ENCODE measurements at regions not wholly inside any gene's neighbourhood (a gene's known extent, or its start where the extent isn't known, plus 50 kb on each side); places are given as distances from the start of the nearest gene placed in this dataset.
"Not testable (repeated sequence)": the region's sequence is repeated elsewhere in the genome, so short reads cannot be mapped to it uniquely, and the experiment has no call there.

DNA sequence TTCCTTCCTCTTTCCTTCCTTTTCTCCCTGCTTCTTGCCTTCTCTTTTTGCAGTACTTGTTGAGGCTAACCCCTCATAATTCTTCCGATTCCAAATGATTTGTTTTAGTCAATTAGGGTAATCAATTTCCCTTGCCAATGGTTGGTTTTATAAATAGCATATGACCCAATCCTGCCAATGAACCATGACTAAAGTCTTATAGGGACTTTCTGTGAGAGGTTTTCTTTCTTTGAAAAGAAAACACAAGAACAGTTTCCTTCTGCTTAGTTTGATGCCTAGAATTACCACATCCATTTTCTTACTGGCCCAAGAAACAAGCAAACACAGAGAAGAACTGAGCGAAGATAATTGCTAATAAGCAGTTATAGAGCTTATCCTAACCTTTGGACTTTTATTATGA lies 292.5 kb upstream of the SATB1 start:
- no peak for DNase-seq (ENCODE audit: low read depth)
- H3K4me3 ChIP-seq (ENCODE audit: low read depth, low read length) = no peak overlapping the region

DNA sequence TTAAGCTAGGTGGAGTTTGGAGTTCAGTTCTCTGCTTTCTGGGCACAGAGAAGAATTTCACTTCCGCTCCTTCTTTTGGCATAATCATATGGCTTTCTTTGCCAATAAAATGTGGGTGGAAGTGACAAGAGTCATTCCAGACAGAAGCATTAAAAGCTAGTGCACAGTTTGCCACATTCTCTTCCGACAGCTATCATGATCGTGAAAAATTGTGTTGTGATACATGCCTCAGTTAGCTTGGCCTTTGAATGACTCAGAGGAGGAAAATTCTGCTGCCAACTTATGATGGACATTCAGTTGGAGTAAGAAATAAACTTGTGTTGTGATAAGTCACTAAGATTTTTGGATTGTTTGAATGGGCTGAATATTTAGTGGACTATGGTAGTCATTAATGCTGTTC lies 291.7 kb upstream of the SATB1 start:
- DNase-seq (ENCODE audit: low read depth) = no peak
- no peak overlapping the region for H3K4me3 ChIP-seq (ENCODE audit: low read depth, low read length)

DNA sequence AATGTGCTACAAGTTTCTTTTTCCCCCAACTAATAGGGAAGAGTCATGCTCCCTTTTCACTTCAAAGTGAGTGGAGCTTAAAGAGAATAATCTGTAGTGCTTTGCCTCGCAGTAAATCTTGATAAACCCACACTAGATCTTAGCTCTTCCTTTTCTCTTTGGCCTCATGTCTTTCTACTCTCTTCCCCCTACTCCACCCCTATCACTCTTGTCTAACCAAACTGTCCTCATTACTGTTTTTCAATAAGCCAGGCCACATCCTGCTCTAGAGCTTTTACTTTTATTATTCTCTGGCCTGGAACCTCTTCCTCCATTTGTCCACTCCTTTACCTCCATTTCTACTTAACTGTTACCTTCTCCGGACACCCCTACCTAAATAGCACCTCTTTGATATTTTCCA lies 291.0 kb upstream of the SATB1 start:
- no peak for DNase-seq (ENCODE audit: low read depth)
- H3K4me3 ChIP-seq (ENCODE audit: low read depth, low read length) = no peak overlapping the region

DNA sequence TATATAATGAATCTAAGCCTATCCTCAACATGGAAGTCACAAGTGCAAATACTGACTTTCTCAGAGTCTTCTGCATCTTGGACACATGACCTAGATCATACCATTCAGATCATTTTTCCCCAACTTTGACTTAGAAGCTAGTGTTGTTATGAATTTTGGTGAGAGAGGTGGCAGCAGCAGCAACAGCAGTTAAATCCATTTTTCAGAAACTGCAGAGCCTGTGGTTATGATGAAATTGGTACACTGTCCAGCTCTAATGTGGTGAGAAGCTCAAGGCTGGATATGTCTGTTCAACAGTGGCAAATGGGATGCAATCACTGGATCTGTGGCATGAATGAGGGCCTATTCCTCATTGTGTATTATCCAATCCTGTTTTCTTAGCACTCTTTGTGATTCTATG lies 290.1 kb upstream of the SATB1 start:
- H3K4me3 ChIP-seq (ENCODE audit: low read depth, low read length) = no peak overlapping the region

DNA sequence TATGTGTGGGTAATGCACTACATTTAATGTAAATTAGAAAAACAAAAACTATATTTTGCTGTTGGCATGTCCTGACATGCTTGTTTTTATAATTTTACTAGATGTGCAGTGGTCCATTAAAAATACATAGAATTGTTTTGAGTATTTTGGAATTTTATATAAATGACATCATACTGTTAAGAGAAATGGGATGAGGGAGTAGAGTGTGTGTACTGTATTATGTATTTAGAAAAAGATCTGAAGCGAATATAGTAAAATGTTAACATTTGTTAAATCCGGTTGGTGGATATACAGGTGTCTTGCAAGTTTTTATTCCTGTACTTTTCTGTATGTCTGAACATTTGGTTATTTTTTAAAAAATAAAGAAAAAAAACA lies 288.4 kb upstream of the SATB1 start:
- DNase-seq (ENCODE audit: low read depth) = no peak
- no peak overlapping the region for H3K4me3 ChIP-seq (ENCODE audit: low read depth, low read length)

More for the DNA sequence above, 290.1 kb upstream of the SATB1 start:
- DNase-seq (ENCODE audit: low read depth) = no peak

DNA sequence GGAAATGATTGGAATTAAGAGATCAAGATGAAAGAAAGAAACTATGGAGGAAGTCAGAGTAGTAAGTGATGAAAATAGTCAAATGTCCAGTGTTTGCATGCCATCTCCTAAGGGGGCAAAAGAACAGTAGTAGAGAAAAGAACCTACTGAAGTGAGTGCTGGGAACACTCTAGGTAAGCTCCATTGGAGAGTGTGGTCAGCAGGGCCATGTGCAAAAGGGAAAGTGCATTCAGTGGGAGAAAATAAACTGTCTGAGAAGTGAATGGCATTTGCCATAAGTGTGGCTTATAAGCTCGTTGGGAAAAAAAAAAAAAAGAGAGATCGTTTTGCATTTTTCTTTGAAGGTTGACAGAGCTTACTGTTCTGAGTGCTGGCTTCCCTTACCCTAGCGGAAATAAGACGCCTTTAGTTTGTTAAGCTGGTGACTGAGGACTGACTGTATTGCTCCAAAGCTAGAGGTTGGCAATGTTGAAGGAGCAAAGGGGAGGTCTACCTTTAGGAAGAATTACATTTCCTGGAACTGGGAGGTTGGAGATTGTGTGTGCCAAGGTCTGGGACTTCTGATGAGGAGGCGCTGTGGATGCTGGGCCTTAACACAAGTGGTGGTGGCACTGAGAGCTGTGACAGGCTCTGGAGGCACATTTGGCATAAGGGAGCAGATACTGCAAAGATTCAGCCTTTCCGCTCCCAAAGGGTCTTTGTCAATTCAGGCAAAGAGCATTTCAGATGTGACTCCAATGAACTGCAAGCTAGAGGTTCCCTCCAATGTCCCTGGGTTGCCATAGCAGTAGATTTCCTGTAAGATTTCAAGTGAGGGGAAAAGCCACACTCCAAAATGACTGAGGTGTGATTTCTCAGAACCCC lies 287.8 kb upstream of the SATB1 start:
- no peak for DNase-seq (ENCODE audit: low read depth)
- no peak overlapping the region for H3K4me3 ChIP-seq (ENCODE audit: low read depth, low read length)

DNA sequence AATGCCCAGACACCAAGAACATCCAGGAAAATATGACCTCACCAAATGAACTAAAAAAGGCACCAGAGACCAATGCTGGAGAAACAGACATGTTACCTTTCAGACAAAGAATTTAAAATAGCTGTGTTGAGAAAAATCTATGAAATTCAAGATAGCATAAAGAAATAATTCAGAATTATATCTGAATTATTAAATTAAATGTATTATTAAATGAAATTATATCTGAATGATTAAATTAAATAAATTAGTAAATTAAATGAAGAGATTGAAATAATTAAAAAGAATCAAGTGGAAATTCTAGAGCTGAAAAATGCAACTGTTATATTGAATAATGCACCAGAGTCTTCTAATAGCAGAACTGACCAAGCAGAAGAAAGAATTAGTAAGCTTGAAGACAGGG lies 279.2 kb upstream of the SATB1 start:
- no peak overlapping the region for H3K4me3 ChIP-seq (ENCODE audit: low read depth, low read length)
- DNase-seq (ENCODE audit: low read depth) = no peak

DNA sequence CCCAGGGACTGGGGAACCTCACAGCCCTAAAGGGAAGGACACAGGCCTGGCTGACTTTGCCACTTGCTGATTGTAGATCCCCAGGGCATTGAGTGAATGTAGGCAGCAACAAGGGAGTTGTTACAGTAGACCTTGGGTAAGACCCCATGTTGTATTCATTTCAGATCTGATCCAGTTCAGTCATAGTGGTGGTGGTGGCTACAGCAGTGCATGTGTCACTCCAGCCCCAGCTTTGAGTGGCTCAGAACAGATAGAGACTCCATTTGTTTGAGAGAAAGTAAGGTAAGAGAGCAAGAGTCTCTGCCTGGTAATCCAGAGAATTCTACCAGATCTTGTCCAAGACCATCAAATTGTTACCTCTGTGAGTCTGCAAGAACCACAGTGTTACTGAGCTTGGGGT lies 278.7 kb upstream of the SATB1 start:
- no peak overlapping the region for H3K4me3 ChIP-seq (ENCODE audit: low read depth, low read length)
- DNase-seq (ENCODE audit: low read depth) = no peak

DNA sequence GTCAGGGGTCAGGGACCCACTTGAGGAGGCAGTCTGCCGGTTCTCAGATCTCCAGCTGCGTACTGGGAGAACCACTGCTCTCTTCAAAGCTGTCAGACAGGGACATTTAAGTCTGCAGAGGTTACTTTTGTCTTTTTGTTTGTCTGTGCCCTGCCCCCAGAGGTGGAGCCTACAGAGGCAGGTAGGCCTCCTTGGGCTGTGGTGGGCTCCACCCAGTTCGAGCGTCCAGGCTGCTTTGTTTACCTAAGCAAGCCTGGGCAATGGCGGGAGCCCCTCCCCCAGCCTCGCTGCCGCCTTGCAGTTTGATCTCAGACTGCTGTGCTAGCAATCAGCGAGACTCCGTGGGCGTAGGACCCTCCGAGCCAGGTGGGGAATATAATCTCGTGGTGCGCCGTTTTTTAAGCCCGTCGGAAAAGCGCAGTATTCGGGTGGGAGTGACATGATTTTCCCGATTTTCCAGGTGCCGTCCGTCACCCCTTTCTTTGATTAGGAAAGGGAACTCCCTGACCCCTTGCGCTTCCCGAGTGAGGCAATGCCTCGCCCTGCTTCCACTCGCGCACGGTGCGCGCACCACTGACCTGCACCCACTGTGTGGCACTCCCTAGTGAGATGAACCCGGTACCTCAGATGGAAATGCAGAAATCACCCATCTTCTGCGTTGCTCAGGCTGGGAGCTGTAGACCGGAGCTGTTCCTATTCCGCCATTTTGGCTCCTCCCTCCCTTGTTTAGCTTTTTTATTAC lies 268.6 kb upstream of the SATB1 start:
- not testable (repeated sequence) for H3K4me3 ChIP-seq (ENCODE audit: low read depth, low read length); DNase-seq (ENCODE audit: low read depth)

DNA sequence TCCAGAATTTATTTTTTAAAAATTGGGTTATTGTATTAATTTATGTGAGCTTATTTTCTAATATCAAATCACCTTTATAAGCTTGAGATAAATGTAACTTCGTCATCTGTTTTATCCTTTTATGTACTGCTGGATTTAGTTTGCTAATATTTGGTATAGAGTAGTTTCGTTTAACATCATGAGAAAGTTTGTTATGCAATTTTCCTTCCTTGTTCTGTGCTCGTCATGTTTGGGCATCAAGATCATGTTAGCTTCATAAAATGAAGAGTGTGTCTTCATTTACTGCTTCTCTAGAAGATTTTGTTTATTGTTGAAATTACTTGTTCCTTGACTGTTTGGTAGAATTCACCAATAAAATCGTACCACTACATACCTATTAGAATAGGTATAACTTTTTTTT lies 262.1 kb upstream of the SATB1 start:
- no peak overlapping the region for H3K4me3 ChIP-seq (ENCODE audit: low read depth, low read length)
- no peak for DNase-seq (ENCODE audit: low read depth)

DNA sequence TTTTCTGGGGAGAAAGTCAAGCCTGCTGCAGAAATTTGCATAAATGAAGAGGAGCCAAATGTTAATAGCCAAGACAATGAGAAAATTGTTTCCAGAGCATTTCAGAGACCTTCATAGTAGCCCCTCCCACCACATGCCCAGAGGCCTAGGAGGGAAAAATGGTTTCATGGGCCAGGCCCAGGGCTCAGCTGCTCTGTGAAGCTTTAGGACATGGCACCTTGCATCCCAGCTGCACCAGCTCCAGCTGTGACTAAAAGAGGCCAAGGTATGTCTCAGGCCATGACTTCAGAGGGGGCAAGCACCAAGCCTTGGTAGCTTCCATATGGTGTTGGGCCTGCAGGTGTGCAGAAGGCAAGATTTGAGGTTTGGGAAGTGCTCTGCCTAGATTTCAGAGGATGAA lies 258.8 kb upstream of the SATB1 start:
- no peak overlapping the region for H3K4me3 ChIP-seq (ENCODE audit: low read depth, low read length)
- no peak for DNase-seq (ENCODE audit: low read depth)

DNA sequence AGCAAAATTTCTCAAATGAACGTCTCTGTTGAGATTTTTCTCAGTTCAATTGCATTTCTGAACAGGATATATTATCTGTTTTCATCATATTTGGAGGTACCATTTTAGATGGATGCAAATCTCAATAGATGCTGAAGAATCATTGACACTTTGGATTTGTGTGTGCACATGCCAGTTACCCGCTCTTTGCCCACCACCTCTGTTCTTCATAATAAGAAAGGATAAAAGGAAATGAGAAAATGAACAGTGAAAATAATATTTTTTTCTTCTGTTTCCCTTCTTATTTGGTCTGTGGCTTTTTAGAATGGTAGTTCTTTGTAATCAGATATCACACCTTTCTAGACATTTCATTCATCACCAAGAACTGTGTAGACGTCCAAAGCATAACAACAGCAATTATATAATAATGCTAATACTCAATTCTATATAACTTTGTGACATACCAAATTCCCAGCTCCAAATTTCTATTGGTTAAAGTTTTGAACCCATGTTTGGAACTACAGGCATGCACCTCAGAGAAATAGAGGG lies 256.7 kb upstream of the SATB1 start:
- no peak for DNase-seq (ENCODE audit: low read depth)
- no peak overlapping the region for H3K4me3 ChIP-seq (ENCODE audit: low read depth, low read length)

DNA sequence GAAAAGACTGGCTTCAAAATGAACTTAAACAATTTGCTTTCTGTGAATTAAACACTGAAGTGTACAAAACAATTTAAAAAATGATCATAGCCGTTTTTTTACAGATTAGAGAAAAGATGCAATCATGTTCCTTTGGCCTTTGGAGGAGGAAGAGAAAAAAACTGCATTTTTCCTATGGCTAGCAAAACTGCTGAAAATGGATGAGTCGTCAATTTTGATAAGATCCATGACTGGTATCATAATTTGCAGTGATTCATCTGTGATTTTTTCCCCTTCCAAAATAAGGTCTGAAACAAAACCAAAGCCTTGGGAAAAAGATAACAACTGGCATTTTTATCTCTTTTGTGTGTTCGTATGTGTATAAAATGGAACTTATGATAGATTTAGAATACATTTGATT lies 255.6 kb upstream of the SATB1 start:
- DNase-seq (ENCODE audit: low read depth) = no peak
- H3K4me3 ChIP-seq (ENCODE audit: low read depth, low read length) = no peak overlapping the region

DNA sequence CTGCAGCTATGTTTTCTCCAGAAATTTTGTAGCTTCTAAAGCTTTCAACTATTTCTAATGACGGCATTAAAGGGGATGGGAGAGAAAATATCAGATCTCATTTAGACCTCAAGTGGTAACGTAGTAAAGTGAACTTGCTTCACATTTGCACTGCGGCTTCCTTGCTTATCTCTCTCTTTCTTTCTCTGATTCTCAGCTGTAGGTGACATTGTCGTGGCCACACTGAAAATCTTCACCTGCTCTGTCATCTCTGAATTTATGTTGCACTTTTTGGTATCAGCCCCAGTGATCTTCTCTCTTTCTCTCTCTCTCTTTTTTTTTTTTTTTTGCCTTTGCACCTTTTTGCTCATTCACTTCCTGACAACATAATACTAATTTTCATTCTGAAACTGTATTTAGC lies 254.1 kb upstream of the SATB1 start:
- no peak overlapping the region for H3K4me3 ChIP-seq (ENCODE audit: low read depth, low read length)

DNA sequence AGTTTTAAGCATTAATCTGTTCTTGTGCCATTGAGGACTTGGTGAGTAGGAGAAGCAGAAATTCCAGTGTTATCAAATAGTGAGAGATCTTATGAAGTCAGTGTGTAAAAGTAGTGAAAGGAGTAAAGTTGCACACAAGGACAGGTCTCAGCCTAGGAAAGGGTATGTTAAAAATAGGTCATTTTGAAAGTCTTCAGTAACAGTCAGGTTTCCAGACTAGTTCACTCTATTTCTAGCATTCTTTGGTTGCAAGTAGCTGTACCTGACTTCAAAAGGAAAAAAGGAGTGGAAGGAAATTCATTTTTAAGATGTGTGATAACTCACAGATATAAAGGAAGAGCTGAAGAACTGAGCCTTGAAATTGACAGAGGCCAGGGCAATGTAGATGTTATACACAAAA lies 250.1 kb upstream of the SATB1 start:
- no peak for DNase-seq (ENCODE audit: low read depth)
- H3K4me3 ChIP-seq (ENCODE audit: low read depth, low read length) = no peak overlapping the region

More for the DNA sequence above, 254.1 kb upstream of the SATB1 start:
- DNase-seq (ENCODE audit: low read depth) = no peak

DNA sequence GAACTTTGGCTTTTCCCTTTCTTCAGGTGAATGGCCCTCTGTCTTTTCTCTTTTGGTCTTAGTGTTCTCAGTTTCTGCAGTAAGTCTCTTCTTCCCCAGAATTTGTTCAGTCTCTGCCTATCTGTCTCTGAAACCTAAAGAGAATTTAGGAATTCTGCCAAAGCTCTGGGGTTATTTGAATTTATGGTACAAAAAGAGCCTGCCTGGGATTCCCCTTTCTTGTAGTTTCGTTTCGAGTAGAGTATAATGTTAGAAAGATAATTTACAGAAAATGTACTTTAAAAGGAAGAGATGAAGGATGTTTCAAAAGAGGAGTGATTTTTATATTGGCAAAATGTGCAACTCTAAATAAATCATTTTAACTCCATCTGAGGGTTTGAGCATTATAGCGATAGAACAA lies 247.4 kb upstream of the SATB1 start:
- no peak overlapping the region for H3K4me3 ChIP-seq (ENCODE audit: low read depth, low read length)
- DNase-seq (ENCODE audit: low read depth) = no peak

DNA sequence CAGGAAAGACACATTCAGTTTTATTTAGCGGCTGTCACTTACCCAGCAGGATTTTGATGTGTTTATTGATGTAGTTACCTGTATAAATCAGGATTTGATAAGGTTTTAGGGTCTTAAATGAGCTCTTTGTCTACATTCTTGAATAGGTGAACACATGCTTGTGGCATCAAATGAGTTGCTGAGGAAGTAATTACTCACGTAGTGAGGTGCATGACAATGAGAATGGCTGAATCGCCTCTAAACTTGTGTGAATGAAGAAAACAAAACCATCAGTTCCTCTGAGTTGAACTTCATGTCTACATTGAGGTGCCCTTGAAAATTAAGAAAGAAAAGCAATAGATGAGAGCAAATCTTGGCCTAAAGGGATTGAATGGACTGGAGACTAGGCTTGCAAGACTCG lies 245.6 kb upstream of the SATB1 start:
- no peak for DNase-seq (ENCODE audit: low read depth)
- H3K4me3 ChIP-seq (ENCODE audit: low read depth, low read length) = no peak overlapping the region

DNA sequence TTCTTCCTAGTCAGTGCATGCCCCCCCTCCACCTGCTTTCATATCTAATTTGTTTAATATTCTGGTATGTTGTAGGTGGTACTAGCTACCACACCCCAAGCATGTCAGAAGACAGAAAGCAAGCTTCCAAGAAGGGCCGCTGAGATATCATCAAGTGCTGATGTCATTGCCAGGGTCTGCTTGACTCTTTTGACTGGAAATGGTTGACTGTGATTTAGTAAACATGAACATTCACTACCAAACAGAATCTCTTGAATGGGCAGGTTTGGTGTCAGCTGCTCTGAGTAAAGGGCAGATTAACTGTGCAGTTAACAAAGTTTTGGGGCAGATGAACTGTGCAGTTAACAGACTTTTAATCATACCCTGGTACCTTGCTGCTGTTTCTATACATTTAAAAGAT lies 244.2 kb upstream of the SATB1 start:
- H3K4me3 ChIP-seq (ENCODE audit: low read depth, low read length) = no peak overlapping the region
- no peak for DNase-seq (ENCODE audit: low read depth)

DNA sequence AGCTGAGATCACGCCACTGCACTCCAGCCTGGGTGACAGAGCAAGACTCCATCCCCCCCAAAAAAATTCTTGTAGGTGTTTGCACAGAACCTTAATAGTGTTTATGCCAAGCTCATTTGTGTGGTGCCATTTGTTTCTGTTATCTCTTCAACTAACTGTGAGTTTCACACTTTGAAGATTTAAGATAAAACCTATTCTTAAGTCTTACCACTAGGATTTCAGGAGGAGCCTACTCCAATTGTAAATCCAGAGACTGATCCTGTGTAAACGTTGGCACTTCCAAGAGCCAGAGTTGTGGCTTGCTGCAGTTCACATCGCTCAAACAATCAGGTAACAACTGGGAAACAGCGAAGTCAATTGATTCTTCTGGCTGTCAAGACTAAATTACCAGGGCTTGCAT lies 242.4 kb upstream of the SATB1 start:
- no peak for DNase-seq (ENCODE audit: low read depth)
- H3K4me3 ChIP-seq (ENCODE audit: low read depth, low read length) = no peak overlapping the region

DNA sequence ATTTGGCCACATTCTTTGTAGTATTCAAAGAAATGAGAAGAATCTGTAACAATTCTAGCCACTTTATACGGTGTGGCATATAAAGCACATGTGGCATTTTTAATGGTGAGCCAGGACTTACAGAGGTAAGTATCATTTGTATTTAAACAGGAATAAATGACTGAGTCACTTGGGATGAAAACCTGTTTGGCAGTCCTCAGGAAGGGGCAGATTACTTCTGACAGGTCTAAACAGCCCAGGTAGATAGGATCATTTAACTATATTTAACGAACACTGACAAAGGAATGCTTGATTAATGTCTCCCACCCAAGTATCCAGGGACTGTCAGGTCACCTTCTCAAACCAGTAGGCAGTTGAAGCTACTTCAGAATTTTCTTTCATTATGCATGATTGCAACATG lies 241.5 kb upstream of the SATB1 start:
- H3K4me3 ChIP-seq (ENCODE audit: low read depth, low read length) = no peak overlapping the region
- DNase-seq (ENCODE audit: low read depth) = no peak

DNA sequence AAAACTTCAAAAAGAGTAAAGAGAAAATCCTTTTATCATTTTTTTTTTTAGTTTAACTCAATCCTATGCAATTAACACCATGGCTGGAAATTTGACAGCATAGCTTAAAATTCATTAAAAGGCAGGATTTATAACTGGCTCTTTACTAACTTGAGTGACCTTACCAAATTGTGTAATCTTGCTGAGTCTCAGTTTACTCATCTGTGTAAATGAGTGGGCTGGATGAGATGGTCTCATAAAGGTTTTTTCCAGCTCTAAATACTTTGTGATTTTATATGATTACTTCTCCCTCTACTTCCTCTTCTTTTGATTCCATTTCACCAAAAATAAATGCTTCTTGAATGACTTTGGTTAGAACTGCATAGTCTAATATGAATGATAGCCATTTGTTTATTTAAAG lies 234.9 kb upstream of the SATB1 start:
- DNase-seq (ENCODE audit: low read depth) = no peak
- no peak overlapping the region for H3K4me3 ChIP-seq (ENCODE audit: low read depth, low read length)

Data from skeletal muscle cell (primary cell).